Tibial nerve (tissue), 4 donors: ENCODE measurements at regions not wholly inside any gene's neighbourhood (a gene's known extent, or its start where the extent isn't known, plus 50 kb on each side); places are given as distances from the start of the nearest gene placed in this dataset.

Source experiments
- EP300 ChIP-seq, 2 donors: sonication (generic); formaldehyde crosslinking; IDR thresholded peaks; one replicate each; pipeline ENCODE4 v1.6.1; 2017; ENCODE audit warnings: antibody characterized with exemption in 2 of 2, mild to moderate bottlenecking in 1 of 2
- POLR2A ChIP-seq, 2 donors: fragments of 450-650 bp; IDR thresholded peaks; one replicate each; pipeline ENCODE4 v1.6.1; 2017; ENCODE audit warnings: antibody characterized with exemption in 2 of 2, mild to moderate bottlenecking in 2 of 2, moderate library complexity in 2 of 2
- TF ChIP-seq, protein P1 (sequence below), 5 experiments: fragments of 200-600 bp in 3 of 5; fragments of 450-650 bp in 2 of 5; sonication (generic) in 3 of 5; IDR thresholded peaks; one replicate each; pipeline ENCODE4 v1.5.1; 2016 to 2019; ENCODE audit warnings: antibody characterized with exemption in 5 of 5, mild to moderate bottlenecking in 3 of 5, moderate library complexity in 2 of 5

DNA sequence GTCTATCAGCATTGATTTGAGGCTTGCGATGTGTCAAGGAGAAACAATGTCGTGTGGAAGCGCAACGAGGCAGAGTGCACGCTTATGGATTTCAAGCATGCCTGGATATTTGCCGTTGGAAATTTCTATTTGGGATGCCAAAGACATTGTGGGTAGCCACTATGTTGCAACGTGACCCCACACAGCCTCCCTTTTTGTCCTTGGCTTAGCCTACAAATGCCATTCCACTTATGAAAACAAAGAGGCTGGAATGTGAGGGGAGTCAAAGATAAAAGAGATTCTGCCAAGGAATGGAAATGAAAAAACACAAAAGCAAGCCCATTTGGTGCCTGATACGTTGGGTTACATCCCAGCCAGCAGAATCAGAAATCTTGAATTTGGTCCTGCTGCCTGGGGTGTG, 721.2 kb downstream of the GALR1 start:
- TF ChIP-seq, protein P1, sequence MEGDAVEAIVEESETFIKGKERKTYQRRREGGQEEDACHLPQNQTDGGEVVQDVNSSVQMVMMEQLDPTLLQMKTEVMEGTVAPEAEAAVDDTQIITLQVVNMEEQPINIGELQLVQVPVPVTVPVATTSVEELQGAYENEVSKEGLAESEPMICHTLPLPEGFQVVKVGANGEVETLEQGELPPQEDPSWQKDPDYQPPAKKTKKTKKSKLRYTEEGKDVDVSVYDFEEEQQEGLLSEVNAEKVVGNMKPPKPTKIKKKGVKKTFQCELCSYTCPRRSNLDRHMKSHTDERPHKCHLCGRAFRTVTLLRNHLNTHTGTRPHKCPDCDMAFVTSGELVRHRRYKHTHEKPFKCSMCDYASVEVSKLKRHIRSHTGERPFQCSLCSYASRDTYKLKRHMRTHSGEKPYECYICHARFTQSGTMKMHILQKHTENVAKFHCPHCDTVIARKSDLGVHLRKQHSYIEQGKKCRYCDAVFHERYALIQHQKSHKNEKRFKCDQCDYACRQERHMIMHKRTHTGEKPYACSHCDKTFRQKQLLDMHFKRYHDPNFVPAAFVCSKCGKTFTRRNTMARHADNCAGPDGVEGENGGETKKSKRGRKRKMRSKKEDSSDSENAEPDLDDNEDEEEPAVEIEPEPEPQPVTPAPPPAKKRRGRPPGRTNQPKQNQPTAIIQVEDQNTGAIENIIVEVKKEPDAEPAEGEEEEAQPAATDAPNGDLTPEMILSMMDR (IDR thresholded peaks at IDR 0.05) = no peak
- TF ChIP-seq POLR2A (IDR thresholded peaks at IDR 0.05) (no peak), EP300 (IDR thresholded peaks at IDR 0.05) (no peak)
